Tibial nerve (tissue), 4 donors: ENCODE measurements at regions not wholly inside any gene's neighbourhood (a gene's known extent, or its start where the extent isn't known, plus 50 kb on each side); places are given as distances from the start of the nearest gene placed in this dataset.

ENCODE experiments used
- CTCF ChIP-seq, 5 experiments: fragments of 200-600 bp in 3 of 5; fragments of 450-650 bp in 2 of 5; sonication (generic) in 3 of 5; IDR thresholded peaks; one replicate each; pipeline ENCODE4 v1.5.1; 2016 to 2019; ENCODE audit warnings: antibody characterized with exemption in 5 of 5, mild to moderate bottlenecking in 3 of 5, moderate library complexity in 2 of 5
- EP300 ChIP-seq, 2 donors: sonication (generic); formaldehyde crosslinking; IDR thresholded peaks; one replicate each; pipeline ENCODE4 v1.6.1; 2017; ENCODE audit warnings: antibody characterized with exemption in 2 of 2, mild to moderate bottlenecking in 1 of 2
- POLR2A ChIP-seq, 2 donors: fragments of 450-650 bp; IDR thresholded peaks; one replicate each; pipeline ENCODE4 v1.6.1; 2017; ENCODE audit warnings: antibody characterized with exemption in 2 of 2, mild to moderate bottlenecking in 2 of 2, moderate library complexity in 2 of 2

DNA sequence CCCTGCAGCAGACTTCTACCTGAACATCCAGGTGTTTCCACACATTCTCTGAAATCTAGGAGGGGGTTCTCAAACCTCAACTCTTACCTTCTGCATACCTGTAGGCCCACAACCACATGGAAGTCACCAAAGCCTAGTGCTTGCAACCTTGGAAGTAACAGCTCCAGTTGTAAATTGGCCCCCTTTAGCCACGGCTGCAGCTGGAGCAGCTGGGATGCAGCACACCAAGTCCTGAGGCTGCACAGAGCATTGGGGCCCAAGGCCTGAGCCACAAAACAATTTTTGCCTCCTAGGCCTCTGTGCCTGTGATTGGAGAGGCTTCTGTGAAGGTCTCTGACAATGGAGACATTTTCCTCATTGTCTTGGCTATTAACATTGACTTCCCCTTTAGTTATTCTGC lies 772.4 kb upstream of the INTU start:
- TF ChIP-seq CTCF (IDR thresholded peaks at IDR 0.05) (no peak), POLR2A (IDR thresholded peaks at IDR 0.05) (no peak), EP300 (IDR thresholded peaks at IDR 0.05) (no peak)
